Activated naive CD4-positive, alpha-beta T cell treated with anti-CD3 and anti-CD28 coated beads for 36 hours (primary cell): ENCODE measurements at regions not wholly inside any gene's neighbourhood (a gene's known extent, or its start where the extent isn't known, plus 50 kb on each side); places are given as distances from the start of the nearest gene placed in this dataset.

Source experiments
- CTCF ChIA-PET: fragments of 350-600 bp; sonication (Branson Sonifier 250); formaldehyde crosslinking; loops from one replicate; lab custom pipeline; 2021; ENCODE audit warnings: antibody characterized with exemption; lab: Charles Lee
- DNase-seq: peaks from one replicate; pipeline ENCODE4 v3.0.0-alpha.2; 2020
- H3K27ac Mint-ChIP-seq: one replicate; pipeline ENCODE4 v1.8.0; 2021; ENCODE audit warnings: mild to moderate bottlenecking, mixed read lengths
- H3K27me3 Mint-ChIP-seq: one replicate; pipeline ENCODE4 v1.8.0; 2021; ENCODE audit warnings: low read depth, mixed read lengths
- H3K36me3 Mint-ChIP-seq: one replicate; pipeline ENCODE4 v1.8.0; 2021; ENCODE audit warnings: low read depth, mixed read lengths
- H3K4me1 Mint-ChIP-seq: one replicate; pipeline ENCODE4 v1.8.0; 2021; ENCODE audit warnings: low read depth, mixed read lengths
- H3K4me3 Mint-ChIP-seq: one replicate; pipeline ENCODE4 v1.8.0; 2021; ENCODE audit warnings: mild to moderate bottlenecking, moderate library complexity, mixed read lengths
- H3K9me3 Mint-ChIP-seq: one replicate; pipeline ENCODE4 v1.8.0; 2021; ENCODE audit warnings: mixed read lengths
- intact Hi-C: fragments of 100-400 bp; cut with micrococcal nuclease; formaldehyde crosslinking; loops from one replicate; pipeline ENCODE4 v1.15.1; 2023

DNA sequence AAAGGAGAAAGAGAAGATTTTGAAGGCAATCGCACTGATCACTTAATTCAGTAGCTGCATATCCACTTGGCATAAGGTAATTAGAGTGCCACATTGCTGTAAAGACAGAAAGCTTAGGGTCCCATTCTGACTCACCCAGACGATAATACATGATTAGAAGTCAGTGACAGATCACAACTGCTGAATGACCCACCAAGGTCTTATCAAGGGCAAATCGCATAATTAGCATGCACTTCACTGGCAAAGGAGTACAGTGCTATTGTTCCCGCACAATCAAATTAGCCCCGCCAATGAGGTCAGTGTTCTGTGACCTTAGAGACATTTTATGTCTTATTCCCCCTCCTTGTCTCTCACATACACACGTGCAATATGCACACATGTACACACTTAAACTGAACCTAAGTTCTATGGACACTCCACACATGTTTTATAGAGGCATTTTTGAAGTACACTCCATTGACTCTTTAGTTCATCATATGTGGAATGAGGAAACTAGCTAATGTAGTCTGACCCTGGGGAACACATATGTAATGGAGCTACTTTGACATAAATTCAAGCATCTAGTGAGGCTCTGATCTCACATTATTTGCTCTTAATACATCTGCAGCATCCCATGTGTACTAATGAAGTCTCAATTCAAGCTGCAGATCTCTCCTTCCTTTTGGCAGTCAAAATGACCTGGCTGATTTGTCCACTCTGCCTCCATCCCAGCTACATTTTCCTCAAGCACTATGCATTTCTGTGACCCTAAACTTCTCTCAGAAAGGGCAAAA lies 673.8 kb upstream of the FANCL start:
- no peaks in the 10 kb centered on the region for H3K27me3 Mint-ChIP-seq
- intact Hi-C loops: no loop called here
- DNase-seq: no peak
- CTCF ChIA-PET: no interaction called here
- no peaks in the 10 kb centered on the region for H3K36me3 Mint-ChIP-seq
- H3K27ac Mint-ChIP-seq: no peak overlapping the region
- H3K4me1 Mint-ChIP-seq: no peaks in the 10 kb centered on the region
- H3K9me3 Mint-ChIP-seq: no peaks in the 10 kb centered on the region
- no peak overlapping the region for H3K4me3 Mint-ChIP-seq

DNA sequence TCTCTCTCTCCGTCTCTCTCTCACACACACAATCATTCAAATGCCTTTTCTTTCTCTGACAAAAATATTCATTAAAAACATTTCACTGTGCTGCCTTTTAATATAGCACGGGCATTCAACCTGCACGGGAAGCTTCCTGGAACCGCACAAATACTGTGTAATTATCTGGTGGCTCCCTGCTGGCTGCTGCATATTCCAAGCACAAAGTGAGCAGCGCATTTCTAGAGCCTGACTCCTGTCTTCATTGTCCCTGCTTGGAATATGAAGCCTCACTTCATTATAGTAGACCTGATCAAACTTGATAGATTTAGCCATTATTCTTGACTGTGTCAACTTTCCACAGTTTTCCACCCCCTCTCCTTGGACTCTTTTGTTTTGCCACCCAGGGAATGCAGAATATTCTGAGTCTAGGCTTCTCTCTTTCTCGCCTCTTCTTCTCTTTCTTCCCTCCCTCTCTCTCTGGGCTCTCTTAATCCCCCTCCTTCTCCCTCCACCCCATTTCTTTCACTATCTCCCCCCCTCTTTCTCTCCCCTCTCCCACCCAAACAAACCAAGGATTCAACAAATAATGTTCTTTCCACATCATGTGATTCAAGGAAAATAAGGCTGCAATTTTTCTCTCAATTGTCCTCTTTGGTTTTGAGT lies 672.1 kb upstream of the FANCL start:
- intact Hi-C loops: no loop called here
- no peaks in the 10 kb centered on the region for H3K4me1 Mint-ChIP-seq
- no peaks in the 10 kb centered on the region for H3K36me3 Mint-ChIP-seq
- no peak overlapping the region for H3K27ac Mint-ChIP-seq
- no peaks in the 10 kb centered on the region for H3K27me3 Mint-ChIP-seq
- CTCF ChIA-PET: no interaction called here
- no peaks in the 10 kb centered on the region for H3K9me3 Mint-ChIP-seq
- no peak overlapping the region for H3K4me3 Mint-ChIP-seq
- no peak for DNase-seq

DNA sequence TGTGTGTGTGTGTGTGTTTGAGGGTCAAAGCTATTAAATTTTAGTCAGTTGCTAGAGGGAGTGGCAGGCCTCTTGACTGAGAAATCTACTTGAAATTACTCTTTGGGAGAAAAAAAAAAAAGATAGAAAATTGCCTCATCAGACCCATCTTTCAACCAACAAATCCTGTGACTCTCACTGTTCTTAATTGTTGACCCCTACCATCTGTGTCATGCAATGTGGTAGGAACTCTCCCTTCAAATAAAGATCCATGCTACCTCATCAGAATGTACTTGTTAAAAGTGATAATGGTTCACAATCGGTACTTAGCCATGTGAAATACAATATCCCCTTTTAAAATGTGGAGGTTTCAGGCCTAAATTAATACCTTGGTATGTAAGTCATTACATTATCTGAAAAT lies 670.8 kb upstream of the FANCL start:
- Mint-ChIP-seq H3K9me3 (no peaks in the 10 kb centered on the region), H3K36me3 (no peaks in the 10 kb centered on the region), H3K27ac (no peak overlapping the region), H3K4me1 (no peaks in the 10 kb centered on the region), H3K4me3 (no peak overlapping the region), H3K27me3 (no peaks in the 10 kb centered on the region)
- intact Hi-C loops: no loop called here
- CTCF ChIA-PET: no interaction called here
- no peak for DNase-seq

DNA sequence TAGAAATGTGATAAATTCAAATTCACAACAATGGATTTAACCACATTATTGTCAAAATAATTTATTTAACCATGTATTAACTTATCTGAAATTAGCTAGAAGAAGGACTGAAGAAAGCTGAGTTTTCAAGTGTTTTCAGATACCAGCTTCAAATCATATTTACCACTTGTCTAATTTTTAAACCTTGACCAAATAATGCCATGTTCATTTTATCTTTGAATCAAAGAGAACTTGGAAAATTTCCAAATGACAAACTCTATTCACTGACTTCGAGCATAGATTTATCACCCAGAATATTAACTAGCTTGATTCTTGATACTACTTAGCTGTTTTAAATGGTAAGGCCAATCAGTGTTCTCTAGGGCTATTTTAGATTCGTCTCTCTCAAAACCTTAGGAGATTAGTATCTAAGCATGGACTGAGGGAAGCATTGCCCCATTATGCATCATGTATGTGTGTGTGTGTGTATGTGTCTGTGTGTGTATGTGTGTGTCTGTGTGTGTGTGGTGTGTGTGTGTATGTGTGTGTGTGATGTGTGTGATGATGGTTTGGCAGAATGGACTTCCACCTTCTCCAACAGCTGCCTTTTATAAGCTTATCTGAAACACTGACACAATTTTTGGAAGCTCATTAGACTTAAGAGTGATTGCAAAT lies 667.5 kb upstream of the FANCL start:
- Mint-ChIP-seq H3K4me3 (no peak overlapping the region), H3K4me1 (no peaks in the 10 kb centered on the region), H3K27me3 (no peaks in the 10 kb centered on the region), H3K9me3 (no peaks in the 10 kb centered on the region), H3K36me3 (no peaks in the 10 kb centered on the region), H3K27ac (no peak overlapping the region)
- intact Hi-C loops: no loop called here
- no peak for DNase-seq
- CTCF ChIA-PET: no interaction called here

DNA sequence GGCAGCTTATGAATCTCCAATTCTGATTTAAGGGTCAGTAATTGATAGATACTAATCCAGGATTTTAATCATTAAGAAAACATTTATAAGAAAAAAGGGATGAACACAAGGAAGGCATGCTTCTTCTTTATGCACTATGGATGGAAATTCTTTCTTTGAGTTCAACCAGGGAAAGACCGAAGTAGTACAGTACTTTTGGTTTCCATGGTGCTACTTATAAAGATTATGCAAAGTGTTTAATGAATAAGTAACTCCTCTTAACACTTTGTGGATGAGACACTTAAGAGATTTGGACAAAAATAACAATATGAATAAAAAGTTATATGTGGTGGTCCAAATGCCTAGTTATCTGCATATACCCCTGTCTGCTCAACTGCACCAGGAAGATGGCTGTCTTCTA lies 666.5 kb upstream of the FANCL start:
- no peak for DNase-seq

DNA sequence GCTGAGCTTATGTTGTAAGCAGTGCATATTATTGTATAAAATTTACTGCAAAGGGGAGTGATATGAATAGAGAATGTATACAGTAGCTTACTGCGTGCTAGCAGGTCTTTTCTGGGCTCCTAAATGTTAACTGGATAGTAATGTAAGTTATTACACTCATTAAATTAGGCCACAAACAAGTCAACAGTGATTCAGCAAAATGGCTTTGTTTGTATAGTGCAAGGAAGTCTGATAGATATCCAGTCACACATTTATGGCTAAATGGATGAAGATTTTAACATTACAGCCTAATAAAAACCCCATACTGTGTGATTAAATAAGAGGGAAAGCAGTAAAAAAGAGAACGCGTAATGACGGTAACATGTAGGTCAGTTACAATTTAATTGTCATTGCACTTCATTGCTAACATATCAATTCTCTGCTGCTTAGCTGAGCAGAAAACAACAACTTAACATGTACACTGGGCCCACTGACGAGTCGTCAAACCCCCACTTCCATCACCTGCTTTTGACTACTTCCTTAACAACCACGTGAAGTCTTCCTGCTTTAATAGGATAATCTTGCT lies 665.0 kb upstream of the FANCL start:
- CTCF ChIA-PET: interaction anchor here (0.7 kb wide), 1 partner anchor 189 kb away, joined by 3 read pairs; no protein-coding TSS in a partner anchor
- no peak for DNase-seq

More for the DNA sequence above, 666.5 kb upstream of the FANCL start:
- Mint-ChIP-seq H3K36me3 (no peaks in the 10 kb centered on the region), H3K4me3 (no peak overlapping the region), H3K27me3 (no peaks in the 10 kb centered on the region), H3K27ac (no peak overlapping the region), H3K9me3 (no peaks in the 10 kb centered on the region), H3K4me1 (no peaks in the 10 kb centered on the region)
- intact Hi-C loops: no loop called here
- CTCF ChIA-PET: interaction anchor here (0.5 kb wide), 1 partner anchor 1442 kb away, joined by 3 read pairs; no protein-coding TSS in a partner anchor

DNA sequence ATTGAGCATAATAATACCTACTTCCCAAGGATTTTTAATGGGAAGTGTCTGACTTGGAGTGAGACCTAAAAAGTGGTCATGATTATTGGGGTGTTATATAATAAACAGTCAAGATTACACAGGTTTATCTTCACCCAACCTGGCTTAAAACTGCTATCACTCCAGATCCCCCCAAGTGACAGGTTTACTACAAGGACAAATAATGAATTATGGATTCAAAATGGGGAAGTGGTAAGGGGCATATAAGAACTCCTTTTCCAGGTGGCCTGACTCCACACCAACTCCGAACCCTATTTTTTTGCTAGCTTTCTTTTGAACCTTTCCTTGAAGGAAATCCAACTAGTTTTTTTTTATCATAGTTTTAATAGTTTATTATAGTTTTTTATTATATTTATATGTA lies 663.0 kb upstream of the FANCL start:
- CTCF ChIA-PET: interaction anchor here (0.9 kb wide), 1 partner anchor 121 kb away, joined by 3 read pairs; no protein-coding TSS in a partner anchor
- H3K4me1 Mint-ChIP-seq: no peaks in the 10 kb centered on the region
- no peaks in the 10 kb centered on the region for H3K9me3 Mint-ChIP-seq
- H3K27me3 Mint-ChIP-seq: peaks cover 13% of the 10 kb centered on the region
- no peak overlapping the region for H3K4me3 Mint-ChIP-seq
- DNase-seq: no peak
- H3K36me3 Mint-ChIP-seq: no peaks in the 10 kb centered on the region
- intact Hi-C loops: no loop called here
- H3K27ac Mint-ChIP-seq: no peak overlapping the region

More for the DNA sequence above, 665.0 kb upstream of the FANCL start:
- no peaks in the 10 kb centered on the region for H3K36me3 Mint-ChIP-seq
- H3K4me3 Mint-ChIP-seq: no peak overlapping the region
- H3K4me1 Mint-ChIP-seq: no peaks in the 10 kb centered on the region
- H3K27ac Mint-ChIP-seq: no peak overlapping the region
- H3K9me3 Mint-ChIP-seq: no peaks in the 10 kb centered on the region
- intact Hi-C loops: no loop called here
- no peaks in the 10 kb centered on the region for H3K27me3 Mint-ChIP-seq

DNA sequence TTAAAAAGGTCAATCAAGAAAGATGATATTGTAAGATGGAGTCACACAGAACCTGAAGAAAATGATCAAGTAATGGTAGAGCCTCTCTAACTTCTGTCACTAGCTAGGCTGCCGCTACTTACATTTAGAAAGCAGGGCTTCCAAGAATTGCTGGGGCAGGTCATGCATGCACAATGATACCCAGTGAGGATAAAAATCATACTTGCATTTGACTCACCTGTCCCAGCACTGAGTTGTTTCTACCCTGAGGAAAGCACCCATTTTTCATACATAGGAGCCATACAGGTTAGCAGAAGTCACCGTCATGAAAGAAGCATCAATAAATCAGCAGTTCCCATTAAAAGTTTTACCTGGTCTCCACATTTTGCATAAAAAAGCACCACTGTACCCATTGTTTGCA lies 662.3 kb upstream of the FANCL start:
- no peak overlapping the region for H3K4me3 Mint-ChIP-seq
- no peaks in the 10 kb centered on the region for H3K9me3 Mint-ChIP-seq
- peaks cover 13% of the 10 kb centered on the region for H3K27me3 Mint-ChIP-seq
- CTCF ChIA-PET: no interaction called here
- no peaks in the 10 kb centered on the region for H3K36me3 Mint-ChIP-seq
- H3K27ac Mint-ChIP-seq: no peak overlapping the region
- H3K4me1 Mint-ChIP-seq: no peaks in the 10 kb centered on the region
- DNase-seq: no peak
- intact Hi-C loops: no loop called here

DNA sequence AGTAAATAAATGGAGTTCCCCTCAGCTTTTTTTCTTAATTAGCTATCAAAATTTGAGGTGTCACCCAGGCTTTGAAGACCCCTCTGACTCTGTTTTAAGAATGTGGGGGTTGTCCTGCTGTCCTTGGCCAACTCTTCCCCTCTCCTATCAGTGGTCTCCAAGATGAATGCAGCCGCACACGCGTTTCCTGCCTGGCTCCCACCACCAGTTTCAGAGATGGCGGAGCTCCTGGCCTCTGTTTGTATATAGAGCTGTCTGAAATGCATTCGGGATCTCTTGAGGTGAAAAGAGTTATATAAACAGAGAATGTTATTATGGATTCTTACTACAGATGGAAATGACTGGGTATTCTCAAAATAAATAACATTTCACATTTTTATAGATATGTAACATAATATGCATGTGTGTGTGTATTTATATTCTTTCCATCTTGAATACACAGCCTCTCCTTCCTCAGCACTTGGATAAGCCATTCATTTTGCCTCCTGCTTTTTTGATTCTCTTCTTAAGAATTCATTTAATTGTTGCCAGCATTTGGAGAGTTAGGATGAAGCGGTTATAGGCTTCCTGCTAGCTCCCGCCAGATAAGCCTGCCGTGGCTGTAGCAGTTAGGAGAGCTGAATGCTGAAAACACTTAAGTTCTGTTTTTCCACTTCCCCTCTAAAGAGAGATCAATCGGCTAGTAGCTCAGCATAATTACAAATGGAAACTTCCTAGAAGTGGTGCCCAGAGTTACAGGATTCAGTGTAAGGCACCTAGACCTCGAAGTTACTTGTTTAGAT lies 659.3 kb upstream of the FANCL start:
- H3K27me3 Mint-ChIP-seq: peaks cover 19% of the 10 kb centered on the region
- no peak for DNase-seq
- CTCF ChIA-PET: no interaction called here
- intact Hi-C loops: no loop called here
- no peaks in the 10 kb centered on the region for H3K9me3 Mint-ChIP-seq
- H3K27ac Mint-ChIP-seq: no peak overlapping the region
- H3K36me3 Mint-ChIP-seq: no peaks in the 10 kb centered on the region
- no peaks in the 10 kb centered on the region for H3K4me1 Mint-ChIP-seq
- H3K4me3 Mint-ChIP-seq: no peak overlapping the region

DNA sequence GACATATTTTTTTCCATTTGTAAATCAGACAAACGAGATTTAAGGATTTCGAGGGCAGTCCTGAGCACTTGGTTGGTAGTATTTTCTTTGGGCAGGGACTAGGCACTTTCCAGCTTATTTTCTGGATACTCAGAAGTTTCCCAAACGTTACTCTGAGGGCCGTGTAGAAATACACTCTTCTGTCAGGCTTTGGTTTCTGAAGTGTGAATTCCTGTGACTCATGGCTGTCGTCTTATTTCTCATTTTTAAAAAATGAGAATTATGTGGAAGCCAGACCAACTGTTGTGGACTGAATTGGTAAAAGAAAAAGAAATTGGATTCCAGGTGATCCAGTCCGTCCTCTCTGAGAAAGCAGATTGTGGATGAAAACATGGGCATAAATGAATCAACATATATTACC lies 658.6 kb upstream of the FANCL start:
- H3K4me1 Mint-ChIP-seq: no peaks in the 10 kb centered on the region
- no peak overlapping the region for H3K27ac Mint-ChIP-seq
- H3K27me3 Mint-ChIP-seq: peaks cover 21% of the 10 kb centered on the region
- no peaks in the 10 kb centered on the region for H3K36me3 Mint-ChIP-seq
- DNase-seq: no peak
- CTCF ChIA-PET: no interaction called here
- no peak overlapping the region for H3K4me3 Mint-ChIP-seq
- H3K9me3 Mint-ChIP-seq: no peaks in the 10 kb centered on the region
- intact Hi-C loops: no loop called here

DNA sequence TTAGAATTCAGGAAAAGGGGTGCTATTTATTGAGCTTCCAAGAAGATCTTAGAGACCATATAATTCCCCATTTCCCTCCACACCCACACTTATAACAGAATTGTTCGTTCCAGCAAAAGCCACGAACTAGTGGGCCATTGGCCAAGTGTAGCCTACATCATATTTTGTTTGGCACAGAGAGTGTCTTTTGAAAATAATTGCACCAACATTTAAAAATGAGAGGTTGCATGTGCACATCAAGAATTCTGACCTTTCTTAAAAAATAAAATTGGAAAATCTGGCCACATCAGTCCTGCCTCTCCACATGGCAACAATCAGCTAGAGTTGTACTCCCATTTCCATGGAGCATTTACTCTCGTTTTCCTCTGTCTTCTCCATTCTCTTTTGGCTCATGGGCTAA lies 655.5 kb upstream of the FANCL start:
- no peak overlapping the region for H3K4me3 Mint-ChIP-seq
- intact Hi-C loops: no loop called here
- H3K36me3 Mint-ChIP-seq: no peaks in the 10 kb centered on the region
- no peaks in the 10 kb centered on the region for H3K9me3 Mint-ChIP-seq
- DNase-seq: no peak
- CTCF ChIA-PET: no interaction called here
- H3K27ac Mint-ChIP-seq: no peak overlapping the region
- peaks cover 25% of the 10 kb centered on the region for H3K27me3 Mint-ChIP-seq
- no peaks in the 10 kb centered on the region for H3K4me1 Mint-ChIP-seq

DNA sequence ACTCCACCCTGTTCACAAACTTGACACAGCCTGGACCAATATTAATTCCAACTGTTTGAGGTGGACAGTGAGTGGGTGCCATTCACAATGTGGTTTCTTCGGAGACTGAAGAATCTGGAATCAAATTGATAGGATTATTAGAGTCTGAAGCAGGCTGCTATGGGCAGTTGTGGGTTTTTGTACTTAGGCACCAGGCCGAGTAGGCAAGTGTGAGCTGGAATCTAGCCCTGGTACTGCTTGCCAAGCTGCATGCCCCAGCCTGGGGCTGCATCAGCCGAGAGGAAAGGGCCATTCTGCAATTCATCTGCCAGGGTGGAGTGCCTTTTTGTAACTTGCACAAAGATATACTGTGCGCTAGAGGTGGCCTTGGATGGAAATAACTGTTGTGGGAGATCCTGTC lies 654.7 kb upstream of the FANCL start:
- H3K36me3 Mint-ChIP-seq: no peaks in the 10 kb centered on the region
- intact Hi-C loops: no loop called here
- CTCF ChIA-PET: no interaction called here
- no peak for DNase-seq
- H3K4me1 Mint-ChIP-seq: no peaks in the 10 kb centered on the region
- H3K27ac Mint-ChIP-seq: no peak overlapping the region
- no peaks in the 10 kb centered on the region for H3K9me3 Mint-ChIP-seq
- H3K4me3 Mint-ChIP-seq: no peak overlapping the region
- peaks cover 23% of the 10 kb centered on the region for H3K27me3 Mint-ChIP-seq
